Stimulated activated naive CD8-positive, alpha-beta T cell treated with anti-CD3 and anti-CD28 coated beads, Interleukin-15, Interleukin-2, amounts not matched to agents 100 U/mL and 50 U/mL, for 24 hours (primary cell): ENCODE measurements at regions not wholly inside any gene's neighbourhood (a gene's known extent, or its start where the extent isn't known, plus 50 kb on each side); places are given as distances from the start of the nearest gene placed in this dataset.
A peak's percentile ranks its signal among the peaks of the same experiment; 100 is the strongest.
"Not testable (repeated sequence)": the region's sequence is repeated elsewhere in the genome, so short reads cannot be mapped to it uniquely, and the experiment has no call there.

ENCODE experiments used
- ATAC-seq: fragments of 150-1000 bp; cut with Tn5 transposase; one replicate; pipeline ENCODE4 v1.10.0; 2021
- DNase-seq: peaks from one replicate; pipeline ENCODE4 v3.0.0; 2021

DNA sequence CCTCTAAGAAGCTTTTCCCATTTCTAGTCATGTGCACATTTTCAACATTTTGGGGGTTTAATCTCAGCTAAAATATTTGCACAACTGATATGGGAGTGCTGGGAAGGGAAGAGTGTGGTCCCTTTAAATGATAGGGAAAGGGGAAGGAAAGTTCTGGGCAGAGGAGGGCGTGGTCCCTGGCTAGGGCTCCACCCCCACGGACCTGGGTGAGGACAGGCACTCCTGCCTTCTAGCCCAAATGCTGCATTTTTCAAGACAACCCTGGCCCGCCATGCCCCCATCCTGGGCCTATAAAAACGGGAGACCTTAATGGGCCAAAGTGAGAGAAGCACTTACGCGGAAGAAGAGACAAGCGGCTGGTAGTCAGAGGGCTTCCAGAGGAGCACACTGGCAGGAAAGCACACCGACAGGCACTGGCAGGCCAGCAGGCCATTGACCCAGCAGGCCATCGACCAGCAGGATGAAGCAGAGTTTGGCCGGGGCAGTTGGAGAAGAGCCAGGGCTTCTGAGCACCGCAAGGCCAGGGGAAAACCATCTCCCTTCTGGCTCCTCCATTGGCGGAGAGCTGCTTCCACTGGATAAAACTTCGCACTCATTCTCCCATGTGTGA, 266.7 kb downstream of the SPRY2 start:
- DNase-seq (no peak), ATAC-seq (no peak)

DNA sequence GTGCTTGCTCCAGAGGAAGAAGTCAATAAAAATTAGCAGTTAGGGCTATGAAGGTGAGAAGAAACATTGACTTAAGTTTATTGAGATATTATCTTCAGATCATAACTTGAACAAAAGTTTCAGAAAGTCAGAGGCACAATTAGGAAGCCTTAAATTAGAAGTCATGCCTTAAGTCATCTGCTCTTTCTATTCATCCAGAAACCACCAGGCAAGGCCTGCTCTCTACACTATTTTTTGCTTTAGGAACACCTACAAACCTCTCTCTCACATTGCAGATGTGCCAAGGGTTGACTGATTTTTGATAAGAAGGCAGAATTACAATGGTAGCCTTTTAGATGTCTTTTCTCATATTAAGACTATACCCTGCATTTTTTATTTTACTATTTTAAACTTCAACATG, 268.7 kb downstream of the SPRY2 start:
- DNase-seq = no peak
- ATAC-seq = no peak

DNA sequence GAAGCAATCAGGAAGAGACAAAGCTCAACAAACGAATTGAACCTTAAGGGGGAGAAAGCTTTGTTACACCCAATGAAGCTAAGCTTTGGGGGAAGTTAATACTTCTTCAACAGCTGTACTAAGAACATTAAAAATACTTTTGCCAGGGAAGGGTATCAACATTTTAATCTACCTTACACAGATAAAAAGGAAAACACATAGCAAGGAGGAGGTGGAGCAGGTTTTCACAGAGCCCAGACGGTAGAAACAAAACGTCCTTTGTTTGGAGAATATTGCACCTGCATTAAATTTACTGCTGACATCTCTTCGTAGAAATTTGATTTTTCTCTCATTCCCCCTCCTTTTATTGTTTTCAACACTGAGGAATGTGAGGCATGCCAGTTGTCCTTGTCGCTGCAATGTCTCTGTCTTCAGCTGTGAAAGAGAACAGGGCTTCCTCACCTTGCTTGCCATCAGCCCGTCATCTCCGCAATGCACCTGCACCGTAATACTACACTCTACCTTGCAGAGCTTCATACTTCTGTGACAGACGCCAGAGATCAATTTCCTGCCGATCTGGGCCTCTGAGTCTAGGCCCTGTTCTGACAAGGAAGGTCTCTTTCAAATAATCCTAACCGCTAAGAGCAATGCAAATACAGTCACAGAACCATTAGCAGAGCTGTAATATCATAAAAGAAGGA, 270.8 kb downstream of the SPRY2 start:
- no peak for DNase-seq
- ATAC-seq = no peak

DNA sequence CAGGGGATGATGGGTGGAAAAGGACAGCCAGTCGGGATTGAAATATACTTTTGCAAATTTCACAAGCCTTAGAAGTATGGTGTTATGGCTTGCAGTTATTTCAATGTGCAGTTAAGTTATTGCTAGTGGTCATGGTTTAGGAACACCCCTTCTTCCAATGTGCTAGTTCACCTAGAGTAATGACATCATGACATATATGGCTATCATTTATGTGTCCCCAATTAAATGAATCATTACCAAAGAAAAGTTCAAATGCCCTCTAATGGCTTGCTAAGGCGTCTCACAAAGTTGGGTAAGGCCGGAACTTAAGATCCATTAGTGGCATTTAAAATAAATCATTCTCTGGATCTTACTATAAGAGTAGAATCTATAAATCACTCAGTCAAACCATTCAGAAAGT, 271.6 kb downstream of the SPRY2 start:
- ATAC-seq = no peak
- no peak for DNase-seq

DNA sequence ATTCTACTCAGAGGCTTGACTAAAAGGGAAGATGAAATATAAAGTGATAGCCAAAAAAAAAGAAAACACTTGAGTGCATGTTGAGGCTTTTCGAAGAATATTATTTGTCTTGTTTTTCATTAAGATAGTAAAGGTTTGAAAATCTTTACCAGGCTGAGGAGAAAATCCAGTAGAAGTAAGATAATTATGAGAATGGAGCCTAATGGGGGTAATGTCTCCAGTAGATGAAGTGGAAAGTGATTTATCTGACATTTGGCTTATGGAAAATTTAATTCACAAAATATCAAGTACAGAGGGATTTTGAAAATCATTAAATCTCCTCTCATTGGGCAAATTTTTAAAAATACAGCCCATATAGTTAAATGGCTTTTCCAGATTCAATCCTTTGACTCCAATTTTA, 274.9 kb downstream of the SPRY2 start:
- ATAC-seq = no peak
- DNase-seq = no peak

DNA sequence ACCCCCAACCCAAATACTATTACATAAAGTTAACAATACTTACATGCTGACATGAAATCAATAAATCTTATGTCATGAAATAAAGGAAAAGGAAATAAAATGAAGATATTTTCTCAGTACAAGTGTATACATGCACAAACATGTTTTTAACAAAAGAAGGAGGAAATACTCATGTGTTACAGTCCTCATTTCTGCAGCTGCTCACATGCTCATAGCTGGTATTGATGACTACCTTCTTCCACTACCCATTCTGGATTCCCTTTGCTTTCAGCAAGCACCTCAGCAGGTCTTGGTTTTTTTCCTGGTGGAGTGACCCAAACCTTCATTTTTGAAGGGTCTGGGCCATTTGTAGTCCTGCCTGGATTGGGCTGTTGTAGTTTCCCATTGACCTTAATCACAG, 278.5 kb downstream of the SPRY2 start:
- DNase-seq, ATAC-seq: not testable (repeated sequence)

DNA sequence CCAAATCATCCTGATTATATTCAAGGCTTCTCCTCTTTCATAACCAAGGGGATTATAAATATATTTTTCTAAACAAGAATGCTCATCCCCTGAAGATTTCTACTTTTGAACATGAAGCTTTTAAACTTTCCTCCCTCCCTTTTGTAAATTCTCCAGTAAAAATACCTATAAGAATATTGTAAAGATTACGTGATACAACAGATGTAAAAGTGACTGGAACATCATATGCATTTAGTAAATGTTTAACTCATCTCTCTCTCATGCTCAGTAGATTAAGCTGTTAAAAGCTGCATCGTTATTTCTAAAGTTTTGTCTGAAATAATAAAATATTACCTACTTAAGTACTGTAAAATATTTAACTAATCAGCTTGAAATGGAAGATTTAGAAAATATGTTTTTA, 281.1 kb downstream of the SPRY2 start:
- ATAC-seq (no peak), DNase-seq (no peak)

DNA sequence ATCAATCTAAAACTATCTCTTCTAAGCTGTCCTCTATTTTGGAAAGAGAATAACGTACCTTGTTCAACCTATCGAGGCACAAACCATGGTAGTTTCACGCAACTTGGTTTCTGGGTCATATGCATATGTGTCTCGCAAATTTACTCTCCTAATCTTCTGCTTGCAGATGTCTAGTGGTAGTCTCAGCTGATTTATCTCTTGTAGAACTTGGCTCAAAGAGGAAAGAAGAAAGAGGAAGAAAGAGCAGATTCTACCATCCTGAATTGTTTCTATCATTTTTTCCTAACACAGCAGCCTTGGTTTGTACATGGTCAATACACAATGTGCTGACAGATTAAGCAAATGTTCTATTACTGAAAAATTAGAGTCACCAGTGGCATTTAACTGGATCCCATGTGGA, 282.3 kb downstream of the SPRY2 start:
- DNase-seq (no peak), ATAC-seq (no peak)

DNA sequence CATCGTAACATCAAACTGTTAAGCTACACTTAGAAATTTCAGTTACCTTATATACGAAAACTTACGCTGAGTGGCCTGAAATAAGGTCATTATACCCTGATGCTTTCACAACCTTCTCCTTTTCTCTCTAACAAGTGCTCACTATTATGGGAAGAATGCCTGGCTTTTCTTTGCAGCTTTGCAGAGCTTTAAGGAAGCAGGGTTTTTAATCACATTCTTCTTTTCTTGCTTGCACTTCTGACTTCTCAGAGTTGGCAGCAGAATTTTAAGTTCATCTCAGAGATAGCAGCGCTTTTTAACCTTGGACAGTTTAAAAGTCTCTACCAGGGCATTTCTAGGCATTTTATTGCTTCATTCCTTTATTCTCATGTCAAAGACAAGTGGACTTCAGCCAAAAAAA, 285.1 kb downstream of the SPRY2 start:
- no peak for ATAC-seq
- no peak for DNase-seq

DNA sequence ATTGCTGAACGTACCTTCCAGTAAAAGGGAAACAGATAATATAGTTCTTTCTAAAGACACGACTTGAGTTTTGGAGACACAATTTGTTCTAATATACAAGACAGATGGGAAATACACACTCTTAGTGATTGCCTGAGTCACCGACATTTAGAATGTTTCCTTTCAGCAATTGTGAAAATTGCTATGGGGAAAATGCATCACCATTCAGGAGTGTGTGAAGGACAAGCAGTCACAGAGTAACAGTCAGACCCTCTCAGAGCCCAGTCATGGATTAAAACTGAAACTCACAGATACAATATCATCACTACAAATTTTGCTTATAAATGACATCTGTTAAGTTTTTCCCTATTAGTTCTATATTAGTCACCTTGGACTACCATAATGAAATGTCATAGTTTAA, 286.1 kb downstream of the SPRY2 start:
- no peak for DNase-seq
- peak; percentile 83 for ATAC-seq

DNA sequence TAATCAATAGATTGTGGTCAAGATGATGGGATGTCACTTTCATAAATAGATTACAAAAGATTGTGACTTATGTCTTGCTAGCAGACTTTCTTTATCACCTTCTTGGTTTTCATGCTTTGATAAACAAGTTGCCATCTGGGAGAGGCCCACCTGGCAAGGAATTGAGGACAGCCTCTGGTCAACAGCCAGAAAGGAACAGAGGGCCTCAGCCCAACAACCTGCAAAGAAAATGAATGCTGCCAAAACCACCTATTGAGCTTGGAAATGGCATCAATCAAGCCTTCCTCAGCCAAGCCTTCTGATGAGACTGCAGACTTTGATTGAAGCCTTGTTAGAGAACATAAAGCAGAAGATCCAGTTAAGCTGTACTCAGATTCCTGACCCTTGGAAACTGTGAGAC, 288.6 kb downstream of the SPRY2 start:
- DNase-seq = no peak
- ATAC-seq = no peak

DNA sequence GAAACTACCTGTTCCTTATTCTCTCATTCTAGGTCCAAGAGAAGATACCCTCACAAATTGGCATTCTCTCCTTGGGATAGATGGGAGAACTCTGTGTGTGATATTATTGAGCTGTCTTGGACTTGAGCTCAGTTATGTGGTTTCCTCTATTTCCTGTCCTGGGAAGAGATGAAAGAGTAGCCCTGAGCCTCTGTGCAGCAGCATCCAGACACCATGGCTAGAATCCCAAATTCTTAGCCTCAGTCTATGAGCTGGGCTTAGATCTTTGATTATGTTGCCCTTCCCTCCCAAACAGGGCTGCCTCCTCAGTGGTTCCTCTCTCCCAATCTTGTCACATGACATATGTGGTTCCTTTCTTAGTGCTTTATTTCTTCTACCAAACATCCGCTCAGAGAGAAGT, 290.7 kb downstream of the SPRY2 start:
- ATAC-seq (no peak), DNase-seq (no peak)

DNA sequence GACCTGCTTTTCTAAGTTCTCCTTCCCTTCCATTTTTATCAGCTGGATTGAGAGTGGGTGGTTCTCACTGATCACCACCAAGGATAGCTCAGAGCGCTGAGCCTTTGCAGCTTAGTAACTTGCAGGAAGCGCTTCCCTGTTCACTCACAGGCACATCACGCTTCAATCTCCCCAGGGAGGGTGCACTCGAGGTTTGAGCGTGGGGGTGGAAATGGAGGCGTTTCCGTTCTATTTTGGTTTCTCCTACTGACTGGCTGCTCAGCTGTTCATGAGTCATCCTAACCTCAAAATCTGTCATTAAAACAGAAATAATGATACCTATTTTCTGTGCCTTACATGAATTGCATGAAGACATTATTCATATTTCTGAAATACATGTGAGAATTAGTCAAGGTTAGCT, 292.1 kb downstream of the SPRY2 start:
- ATAC-seq (peak; percentile 93), DNase-seq (peak; percentile 66)

DNA sequence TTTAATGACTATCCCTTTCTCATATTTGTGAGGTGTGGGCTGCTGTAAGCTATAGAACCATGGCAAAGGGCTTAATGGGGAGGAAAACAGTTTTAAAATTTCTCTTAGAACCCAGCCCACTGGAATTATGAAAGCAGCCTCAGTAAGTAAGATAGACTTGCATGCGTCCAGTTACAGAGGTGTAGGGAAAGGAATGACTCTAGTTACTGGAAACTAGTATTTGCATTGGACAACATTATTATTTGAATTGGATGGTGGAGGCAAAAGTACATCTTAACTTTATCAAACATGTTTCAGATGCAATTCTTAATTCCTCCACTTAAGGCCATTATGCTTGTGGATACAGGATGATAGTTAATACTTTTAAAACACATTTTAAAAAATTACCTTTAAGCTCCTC, 292.9 kb downstream of the SPRY2 start:
- ATAC-seq = no peak
- DNase-seq = no peak

DNA sequence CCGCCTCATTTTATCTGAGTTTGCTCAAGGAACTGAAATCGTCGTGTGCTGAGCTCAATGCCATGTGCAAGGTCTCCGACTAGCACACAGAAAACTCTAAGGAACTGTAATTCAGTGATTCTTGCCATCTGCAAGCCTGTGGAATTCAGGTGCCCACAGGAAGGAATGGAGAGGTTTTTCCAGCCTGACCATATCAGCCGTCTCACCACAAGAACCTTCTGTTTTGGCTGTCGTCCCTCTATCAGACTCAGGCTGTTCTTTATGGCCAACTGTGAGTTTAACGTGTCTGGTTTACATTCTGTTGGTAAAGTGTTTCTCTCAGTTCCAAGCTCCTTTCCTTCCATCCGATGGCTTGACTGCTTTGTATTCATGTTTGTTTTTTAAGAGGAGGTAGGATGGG, 293.5 kb downstream of the SPRY2 start:
- DNase-seq (no peak), ATAC-seq (no peak)

DNA sequence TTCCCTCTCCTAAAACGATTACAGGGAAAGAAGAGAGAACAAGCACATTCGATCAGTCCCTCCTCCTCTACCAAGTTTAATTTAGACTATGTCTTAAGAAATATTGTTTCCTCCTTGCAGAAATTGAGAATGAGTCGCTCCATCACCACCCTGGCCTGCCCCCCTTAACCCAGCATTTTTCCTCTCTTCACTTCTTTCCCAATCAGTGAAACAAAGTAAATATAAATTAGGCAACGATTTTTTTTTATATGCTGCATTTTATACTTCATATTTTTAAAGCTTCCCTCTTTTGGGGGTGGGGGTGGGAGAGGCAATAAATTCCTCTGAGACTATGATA, 300.0 kb downstream of the SPRY2 start:
- ATAC-seq (no peak), DNase-seq (no peak)

DNA sequence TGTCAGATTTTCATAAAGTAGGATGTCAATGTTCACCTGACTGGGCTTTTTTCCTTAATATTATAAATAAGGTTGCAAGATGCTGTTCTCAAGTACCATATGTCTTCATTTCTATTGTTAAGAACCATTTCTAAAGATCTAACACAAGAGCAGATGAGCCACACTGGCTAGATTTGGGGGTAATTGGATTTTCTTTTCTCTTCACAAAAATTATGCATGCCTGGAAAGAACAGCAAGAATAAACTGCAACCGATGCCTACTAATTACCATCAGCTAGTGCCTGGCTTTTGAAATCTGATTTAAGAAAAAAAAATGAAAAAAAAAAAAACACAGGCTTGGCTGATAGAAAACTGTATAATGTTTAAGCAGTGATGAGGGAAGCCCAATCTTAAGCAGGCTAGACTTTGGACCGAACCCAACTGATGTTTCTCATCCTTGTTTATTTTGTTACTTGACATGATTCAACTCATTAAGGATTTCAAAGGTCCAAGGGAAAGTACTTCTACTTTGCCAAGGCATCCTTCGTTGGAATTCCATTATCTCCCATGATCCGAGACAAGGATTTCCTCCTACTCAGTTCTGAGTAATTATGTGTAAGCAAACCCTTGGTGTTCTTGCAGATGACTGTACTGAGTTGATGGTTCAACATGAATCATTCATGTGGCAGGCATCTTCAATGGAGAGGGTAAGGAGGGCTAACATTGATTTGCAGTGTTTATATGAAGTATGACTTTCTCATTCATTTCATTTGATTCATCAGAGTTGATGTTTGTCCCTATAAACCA, 300.5 kb downstream of the SPRY2 start:
- DNase-seq (no peak), ATAC-seq (no peak)

DNA sequence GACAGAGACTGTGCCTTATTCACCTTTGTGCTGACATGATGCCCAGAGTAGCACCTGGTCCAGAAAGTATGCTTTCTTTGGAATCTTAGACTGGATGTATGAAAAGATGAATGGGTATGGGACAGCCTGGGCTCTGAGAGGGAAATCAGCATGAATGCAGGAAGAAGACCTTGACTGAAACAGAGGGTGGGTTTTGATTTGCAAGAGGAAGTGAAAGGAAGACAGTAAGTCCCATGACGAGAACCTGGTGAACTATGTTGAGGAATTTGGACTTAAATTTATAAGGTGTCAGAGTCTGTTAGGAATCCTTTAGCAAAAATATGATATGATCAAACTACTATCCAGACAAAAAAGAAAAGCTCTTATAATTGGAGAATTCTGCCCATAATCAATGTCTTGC, 301.9 kb downstream of the SPRY2 start:
- ATAC-seq (no peak), DNase-seq (no peak)

DNA sequence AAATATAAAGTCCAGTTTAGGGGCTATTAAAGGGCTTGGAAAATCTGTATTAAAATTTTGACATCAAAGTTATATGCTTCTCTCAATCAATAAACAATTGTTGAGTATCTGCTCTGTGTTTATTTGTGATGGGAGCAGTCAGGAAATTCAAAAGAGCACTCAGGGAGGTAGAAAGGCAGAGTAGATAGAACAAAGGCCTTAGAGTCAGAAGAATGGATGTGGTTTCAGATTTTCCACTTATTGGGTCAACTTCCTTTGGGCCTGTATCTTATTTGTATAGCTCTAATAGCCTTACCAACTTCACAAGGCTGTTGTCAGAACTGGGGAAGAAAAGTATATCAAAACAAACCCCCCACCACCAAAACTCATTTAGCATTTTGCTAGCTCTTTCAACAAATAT, 302.6 kb downstream of the SPRY2 start:
- no peak for ATAC-seq
- no peak for DNase-seq

DNA sequence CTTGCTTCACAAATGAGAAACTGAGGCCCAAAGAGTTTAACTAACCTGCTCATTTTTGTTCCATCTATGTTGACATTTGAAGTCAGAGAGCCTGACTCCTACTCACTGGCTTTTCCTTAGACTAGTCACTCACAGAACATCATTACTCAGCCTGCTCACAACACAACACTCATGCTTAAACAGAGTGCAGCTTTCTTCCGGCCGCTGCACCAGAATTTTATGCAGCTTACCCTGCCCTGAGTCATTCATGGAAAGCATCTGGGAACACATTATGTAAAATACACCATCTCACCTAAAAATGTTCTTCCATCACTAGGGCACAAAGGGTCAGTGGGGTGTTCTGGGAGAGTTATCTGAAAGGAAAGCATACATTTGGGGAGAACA, 303.4 kb downstream of the SPRY2 start:
- ATAC-seq (peak; percentile 36), DNase-seq (no peak)

DNA sequence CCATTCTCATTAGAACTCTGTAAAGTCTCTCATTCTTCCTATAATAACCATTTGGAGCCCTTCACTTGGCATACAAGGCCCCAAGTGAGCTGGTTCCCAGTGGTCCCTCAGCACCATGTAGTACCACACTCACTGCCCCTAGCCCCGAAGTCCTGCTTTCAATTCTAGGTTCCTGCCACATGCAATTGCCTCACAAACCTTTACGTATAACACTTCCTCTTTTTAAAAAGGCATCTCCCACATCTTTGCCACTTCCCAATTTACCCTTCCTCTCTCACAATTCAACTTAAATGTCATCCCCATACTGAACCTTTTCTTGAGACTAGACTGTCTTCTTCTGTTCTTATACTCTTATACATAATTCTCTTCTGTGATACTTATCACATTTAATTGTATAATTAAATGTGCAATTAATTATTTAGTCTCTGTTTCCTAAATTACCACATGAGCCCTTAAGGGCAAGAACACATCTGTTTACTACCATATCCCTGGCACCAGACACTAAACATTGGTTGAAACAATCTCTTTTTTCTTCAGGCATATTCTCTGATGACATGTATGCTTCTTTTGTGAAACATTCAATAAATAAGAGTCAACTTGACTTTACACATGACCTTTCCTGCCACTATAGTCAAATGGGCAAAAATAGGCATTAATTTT, 304.0 kb downstream of the SPRY2 start:
- DNase-seq (no peak), ATAC-seq (no peak)

DNA sequence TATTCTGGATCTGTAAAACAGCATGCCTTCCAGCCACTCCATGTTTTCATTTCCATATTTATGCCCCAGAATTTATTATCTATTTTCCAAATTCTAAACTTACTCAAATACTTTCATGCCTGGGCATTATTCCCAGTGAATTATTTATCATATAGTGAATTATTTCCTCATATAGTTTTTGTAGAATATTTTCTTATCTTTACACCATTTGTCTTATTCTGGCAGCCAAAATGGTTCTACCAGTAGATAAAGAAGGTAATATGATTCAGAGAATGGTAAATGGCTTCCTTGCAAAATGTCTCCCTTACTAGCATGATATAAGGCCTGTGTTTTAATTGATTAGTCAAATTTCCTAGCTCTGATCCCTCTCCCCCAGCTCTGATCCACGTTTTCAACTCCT, 305.8 kb downstream of the SPRY2 start:
- DNase-seq = no peak
- ATAC-seq = no peak

DNA sequence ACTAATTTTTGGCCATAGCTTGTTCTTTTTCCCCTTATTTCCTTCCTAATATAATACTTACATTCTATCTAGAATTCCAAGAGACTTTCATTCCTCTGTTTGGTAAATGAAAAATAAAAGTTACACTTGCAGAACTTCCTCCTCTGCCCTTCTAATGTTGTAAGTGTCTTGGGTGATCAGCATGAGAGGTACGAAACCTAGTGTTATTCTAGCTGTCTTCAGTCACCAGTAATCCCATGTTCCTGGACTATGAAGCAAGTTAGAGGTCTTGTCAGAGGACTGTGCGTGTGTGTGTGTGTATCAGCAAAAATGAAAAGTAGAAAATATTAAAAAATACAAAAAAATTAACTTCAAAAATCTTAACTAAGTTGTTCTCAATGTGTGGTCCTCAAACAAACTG, 307.0 kb downstream of the SPRY2 start:
- no peak for DNase-seq
- no peak for ATAC-seq
